IMR-90 (cell line): ENCODE measurements at regions not wholly inside any gene's neighbourhood (a gene's known extent, or its start where the extent isn't known, plus 50 kb on each side); places are given as distances from the start of the nearest gene placed in this dataset.

Experiments used
- ATAC-seq: fragments of 200-7000 bp; cut with Tn5 transposase; 2 replicates; pipeline ENCODE4 v1.9.1; 2020; ENCODE audit warnings: low read depth, mild to moderate bottlenecking, moderate library complexity
- BruUV-seq: library from RNA; stranded (reverse); fragments of 400-500 nt; replicated peaks from 2 replicates; lab custom pipeline; 2021; lab: Mats Ljungman, UMichigan
- CTCF ChIA-PET: fragments of 300-600 bp; formaldehyde crosslinking; extraction: SDS; loops from one replicate; lab custom pipeline; 2021; ENCODE audit warnings: antibody characterized with exemption; lab: Yijun Ruan, JAX
- POLR2A ChIA-PET: fragments of 300-600 bp; sonication (Branson Sonifier 250); formaldehyde crosslinking; loops from one replicate; lab custom pipeline; 2022; ENCODE audit warnings: antibody characterized with exemption; ENCODE audit not compliant: unreplicated experiment; lab: Charles Lee
- DNase-seq: peaks from one replicate; pipeline ENCODE4 v3.0.0; 2013
- H2AFZ ChIP-seq: replicated peaks from 2 replicates; pipeline ENCODE3; 2013; ENCODE audit warnings: low read length, mild to moderate bottlenecking; ENCODE audit not compliant: poor library complexity
- H2AK5ac ChIP-seq: 2 replicates; pipeline ENCODE4 v1.6.1; 2013; ENCODE audit warnings: low read depth, low read length, inconsistent platforms
- H2AK9ac ChIP-seq: replicated peaks from 2 replicates; pipeline ENCODE3; 2013; ENCODE audit warnings: mild to moderate bottlenecking, low read depth, low read length, moderate library complexity; ENCODE audit not compliant: poor library complexity
- H2BK120ac ChIP-seq: 2 replicates; pipeline ENCODE4 v1.6.1; 2013; ENCODE audit warnings: low read depth, low read length, inconsistent platforms
- H2BK15ac ChIP-seq: 3 replicates; pipeline ENCODE4 v1.6.1; 2013; ENCODE audit warnings: low read depth, low read length, inconsistent platforms
- H2BK20ac ChIP-seq: 2 replicates; pipeline ENCODE4 v1.6.1; 2013; ENCODE audit warnings: low read depth, mild to moderate bottlenecking, inconsistent platforms, low read length, moderate library complexity
- H2BK5ac ChIP-seq: 2 replicates; pipeline ENCODE4 v1.6.1; 2013; ENCODE audit warnings: mild to moderate bottlenecking, low read depth, low read length, inconsistent platforms; ENCODE audit not compliant: poor library complexity, severe bottlenecking
- H3K14ac ChIP-seq: replicated peaks from 2 replicates; pipeline ENCODE4 v1.6.1; 2013; ENCODE audit warnings: low read depth, low read length, inconsistent platforms
- H3K18ac ChIP-seq: 2 replicates; pipeline ENCODE4 v1.6.1; 2013; ENCODE audit warnings: low read depth, low read length, control low read depth
- H3K23ac ChIP-seq: 2 replicates; pipeline ENCODE4 v1.6.1; 2013; ENCODE audit warnings: low read depth, low read length, inconsistent platforms
- H3K27ac ChIP-seq: 2 replicates; pipeline ENCODE4 v1.5.1; 2013; ENCODE audit warnings: mild to moderate bottlenecking, control low read depth, low read length; ENCODE audit not compliant: insufficient read depth
- H3K27me3 ChIP-seq: 2 replicates; pipeline ENCODE4 v1.6.1; 2013; ENCODE audit warnings: low read length; ENCODE audit not compliant: control insufficient read depth, insufficient read depth
- H3K36me3 ChIP-seq: 2 replicates; pipeline ENCODE4 v1.6.1; 2013; ENCODE audit warnings: low read length, mixed read lengths; ENCODE audit not compliant: control insufficient read depth, insufficient read depth
- H3K4ac ChIP-seq: 2 replicates; pipeline ENCODE4 v1.6.1; 2013; ENCODE audit warnings: low read depth, low read length, inconsistent platforms
- H3K4me1 ChIP-seq: 2 replicates; pipeline ENCODE4 v1.6.1; 2013; ENCODE audit warnings: low read length, mixed read lengths; ENCODE audit not compliant: control insufficient read depth, insufficient read depth
- H3K4me2 ChIP-seq: 2 replicates; pipeline ENCODE4 v1.6.1; 2013; ENCODE audit warnings: low read depth, mild to moderate bottlenecking, control low read depth, low read length, moderate library complexity
- H3K4me3 ChIP-seq: 2 replicates; pipeline ENCODE4 v1.5.1; 2013; ENCODE audit warnings: low read depth, mild to moderate bottlenecking, control low read depth, low read length, moderate library complexity; ENCODE audit not compliant: insufficient read depth
- H3K56ac ChIP-seq: 2 replicates; pipeline ENCODE4 v1.6.1; 2013; ENCODE audit warnings: low read length, inconsistent platforms; ENCODE audit not compliant: insufficient read depth; ENCODE audit errors: extremely low read depth
- H3K79me1 ChIP-seq, 2 experiments: 2 replicates each; pipeline ENCODE4 v1.6.1; 2013; ENCODE audit warnings: low read length in 2 of 2, inconsistent platforms in 1 of 2, low read depth in 1 of 2
- H3K9ac ChIP-seq: 2 replicates; pipeline ENCODE4 v1.6.1; 2013; ENCODE audit warnings: low read depth, low read length, control low read depth
- H3K9me1 ChIP-seq: 2 replicates; pipeline ENCODE4 v1.6.1; 2013; ENCODE audit warnings: low read length, inconsistent platforms; ENCODE audit not compliant: insufficient read depth
- H3K9me3 ChIP-seq: 2 replicates; pipeline ENCODE4 v1.6.1; 2013; ENCODE audit warnings: low read length; ENCODE audit not compliant: control insufficient read depth, insufficient read depth
- H4K20me1 ChIP-seq: 2 replicates; pipeline ENCODE4 v1.6.1; 2013; ENCODE audit warnings: low read length, inconsistent platforms; ENCODE audit not compliant: insufficient read depth
- H4K5ac ChIP-seq: 2 replicates; pipeline ENCODE4 v1.6.1; 2013; ENCODE audit warnings: mild to moderate bottlenecking, low read depth, low read length, control low read depth
- H4K8ac ChIP-seq, 2 experiments: 2 replicates each; pipeline ENCODE4 v1.6.1; 2013; ENCODE audit warnings: low read depth in 2 of 2, low read length in 2 of 2, control low read depth in 1 of 2, inconsistent platforms in 1 of 2
- H4K91ac ChIP-seq: 2 replicates; pipeline ENCODE4 v1.6.1; 2013; ENCODE audit warnings: low read depth, low read length, inconsistent platforms; ENCODE audit not compliant: insufficient read depth
- BHLHE40 ChIP-seq: fragments of 150-350 bp; IDR thresholded peaks from 2 replicates; pipeline ENCODE4 v1.6.1; 2016; ENCODE audit warnings: mild to moderate bottlenecking, low read depth, low read length
- CEBPB ChIP-seq: IDR thresholded peaks from 2 replicates; pipeline ENCODE4 v1.6.1; 2012; ENCODE audit warnings: low read depth, low read length, improper control_type of control experiment
- CHD1 ChIP-seq: IDR thresholded peaks from 2 replicates; pipeline ENCODE4 v1.6.1; 2012; ENCODE audit warnings: low read depth, low read length, improper control_type of control experiment
- ELK1 ChIP-seq: fragments of 150-350 bp; IDR thresholded peaks from 2 replicates; pipeline ENCODE4 v1.6.1; 2016; ENCODE audit warnings: low read depth, mild to moderate bottlenecking, low read length, moderate library complexity, borderline replicate concordance
- FOS ChIP-seq: fragments of 150-350 bp; IDR thresholded peaks from 2 replicates; pipeline ENCODE4 v1.6.1; 2016; ENCODE audit warnings: low read depth, low read length
- MAFK ChIP-seq: IDR thresholded peaks from 2 replicates; pipeline ENCODE4 v1.6.1; 2012; ENCODE audit warnings: low read depth, low read length, improper control_type of control experiment
- MAZ ChIP-seq: IDR thresholded peaks from 2 replicates; pipeline ENCODE4 v1.6.1; 2012; ENCODE audit warnings: low read depth, mild to moderate bottlenecking, low read length, improper control_type of control experiment, moderate library complexity, borderline replicate concordance
- MXI1 ChIP-seq: IDR thresholded peaks from 2 replicates; pipeline ENCODE4 v1.6.1; 2012; ENCODE audit warnings: low read depth, mild to moderate bottlenecking, low read length, moderate library complexity, borderline replicate concordance
- NFE2L2 ChIP-seq: fragments of 150-350 bp; IDR thresholded peaks from 2 replicates; pipeline ENCODE4 v1.6.1; 2016; ENCODE audit warnings: low read depth, mild to moderate bottlenecking, low read length
- POLR2A ChIP-seq: IDR thresholded peaks from 2 replicates; pipeline ENCODE4 v1.6.1; 2012; ENCODE audit warnings: mild to moderate bottlenecking, low read depth, low read length
- RAD21 ChIP-seq: IDR thresholded peaks from 2 replicates; pipeline ENCODE4 v1.6.1; 2012; ENCODE audit warnings: low read length, improper control_type of control experiment
- RCOR1 ChIP-seq: IDR thresholded peaks from 2 replicates; pipeline ENCODE4 v1.6.1; 2012; ENCODE audit warnings: mild to moderate bottlenecking, low read length, improper control_type of control experiment; ENCODE audit not compliant: insufficient replicate concordance
- SMC3 ChIP-seq: fragments of 150-350 bp; IDR thresholded peaks from 2 replicates; pipeline ENCODE4 v1.6.1; 2016; ENCODE audit warnings: low read depth, mild to moderate bottlenecking, antibody characterized with exemption, low read length, moderate library complexity
- WGBS, 2 experiments: methylation state at CpG; one replicate each; pipeline versions ENCODE4 v1.1.5 to v1.1.7; 2013; ENCODE audit warnings: missing lambda C conversion rate in 2 of 2; ENCODE audit not compliant: insufficient read length in 1 of 2; ENCODE audit errors: extremely low coverage in 2 of 2; 5-methylcytosine and 5-hydroxymethylcytosine counted together
- dilution Hi-C: fragments of 300-500 bp; cut with HindIII; formaldehyde crosslinking; loops from one replicate; pipeline ENCODE4 v1.14.3; 2018; ENCODE audit warnings: low sequenced_read_pairs; ENCODE audit not compliant: unreplicated experiment
- in situ Hi-C: fragments of 300-500 bp; cut with MboI; formaldehyde crosslinking; loops from 3 replicates; pipeline ENCODE4 v1.14.3; 2019; ENCODE audit warnings: low sequenced_read_pairs, inconsistent platforms, mixed read lengths
- intact Hi-C: fragments of 100-400 bp; cut with micrococcal nuclease; formaldehyde crosslinking; loops from 2 replicates; pipeline ENCODE4 v1.10.0; 2022

GRCh38 chr10:6350609-6351008 is 147.9 kb downstream of the PFKFB3 start:
- Histone ChIP-seq H2AK5ac (no peak overlapping the region), H2AFZ (no peak overlapping the region), H3K4me3 (no peak overlapping the region), H4K20me1 (no peaks in the 10 kb centered on the region), H3K4ac (no peak overlapping the region), H3K27me3 (no peaks in the 10 kb centered on the region), H3K27ac (no peak overlapping the region), H3K23ac (no peak overlapping the region), H3K36me3 (no peaks in the 10 kb centered on the region), H2BK20ac (no peak overlapping the region), H3K9me3 (peaks cover 2% of the 10 kb centered on the region; the same call in 1 of the 2 replicates), H4K5ac (no peak overlapping the region), H3K9me1 (no peaks in the 10 kb centered on the region), H4K8ac (no peak overlapping the region), H2BK120ac (no peak overlapping the region), H3K56ac (no peak overlapping the region), H2AK9ac (peak overlapping the region; percentile 15), H3K4me1 (peaks cover 5% of the 10 kb centered on the region; the same call in 1 of the 2 replicates), H2BK5ac (no peak overlapping the region), H3K79me1 (no peaks in the 10 kb centered on the region), H3K4me2 (no peak overlapping the region), H3K14ac (no peak overlapping the region), H4K91ac (no peak overlapping the region), H3K18ac (no peak overlapping the region), H3K9ac (no peak overlapping the region), H2BK15ac (no peak overlapping the region)
- 80% methylated on average over 1 of the region's 3 CpGs; no CpG with 5 or more reads in 1 of the 2 experiments for WGBS, 2 experiments
- ChIA-PET POLR2A (no interaction called here), CTCF (no interaction called here)
- intact Hi-C loops: no loop called here
- no peak for DNase-seq
- no peak for ATAC-seq
- in situ Hi-C loops: no loop called here
- TF ChIP-seq SMC3: no peak
- TF ChIP-seq RCOR1: no peak
- TF ChIP-seq CHD1: no peak
- no peak for TF ChIP-seq MAZ
- TF ChIP-seq ELK1: no peak
- TF ChIP-seq BHLHE40: no peak
- no peak for TF ChIP-seq MAFK
- no peak for TF ChIP-seq RAD21
- TF ChIP-seq MXI1: no peak
- TF ChIP-seq POLR2A: no peak
- no peak for TF ChIP-seq NFE2L2
- TF ChIP-seq CEBPB: no peak
- TF ChIP-seq FOS: no peak
- no TSS peak for BruUV-seq
- dilution Hi-C loops: no loop called here
